ENCODE measurements at regions not wholly inside any gene's neighbourhood (a gene's known extent, or its start where the extent isn't known, plus 50 kb on each side); places are given as distances from the start of the nearest gene placed in this dataset.

- Histone ChIP-seq H3K9me3 (no peaks in the 10 kb centered on the region), H3K27me3 (peaks cover 0 to 20% of the 10 kb centered on the region in 2 donors), H3K27ac (no peak overlapping the region), H3K4me1 (peaks cover 0 to 6% of the 10 kb centered on the region in 2 donors), H3K4me3 (no peak overlapping the region), H3K36me3 (no peaks in the 10 kb centered on the region)
- TF ChIP-seq, protein P1, sequence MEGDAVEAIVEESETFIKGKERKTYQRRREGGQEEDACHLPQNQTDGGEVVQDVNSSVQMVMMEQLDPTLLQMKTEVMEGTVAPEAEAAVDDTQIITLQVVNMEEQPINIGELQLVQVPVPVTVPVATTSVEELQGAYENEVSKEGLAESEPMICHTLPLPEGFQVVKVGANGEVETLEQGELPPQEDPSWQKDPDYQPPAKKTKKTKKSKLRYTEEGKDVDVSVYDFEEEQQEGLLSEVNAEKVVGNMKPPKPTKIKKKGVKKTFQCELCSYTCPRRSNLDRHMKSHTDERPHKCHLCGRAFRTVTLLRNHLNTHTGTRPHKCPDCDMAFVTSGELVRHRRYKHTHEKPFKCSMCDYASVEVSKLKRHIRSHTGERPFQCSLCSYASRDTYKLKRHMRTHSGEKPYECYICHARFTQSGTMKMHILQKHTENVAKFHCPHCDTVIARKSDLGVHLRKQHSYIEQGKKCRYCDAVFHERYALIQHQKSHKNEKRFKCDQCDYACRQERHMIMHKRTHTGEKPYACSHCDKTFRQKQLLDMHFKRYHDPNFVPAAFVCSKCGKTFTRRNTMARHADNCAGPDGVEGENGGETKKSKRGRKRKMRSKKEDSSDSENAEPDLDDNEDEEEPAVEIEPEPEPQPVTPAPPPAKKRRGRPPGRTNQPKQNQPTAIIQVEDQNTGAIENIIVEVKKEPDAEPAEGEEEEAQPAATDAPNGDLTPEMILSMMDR (IDR thresholded peaks at IDR 0.05) = no peak
- intact Hi-C loops (cut with DNase I) = no loop called here
- DNase-seq (no peak), ATAC-seq (no peak)
Observed at GRCh38 chr17:27983853-27984252, 58.6 kb upstream of the NLK start.

GRCh38 chr17:27984404-27984803, 58.1 kb upstream of the NLK start:
- TF ChIP-seq, protein P1 (IDR thresholded peaks at IDR 0.05) = no peak
- Histone ChIP-seq H3K36me3 (no peaks in the 10 kb centered on the region), H3K9me3 (no peaks in the 10 kb centered on the region), H3K27me3 (peaks cover 0 to 20% of the 10 kb centered on the region in 2 donors), H3K27ac (no peak overlapping the region), H3K4me1 (peaks cover 0 to 6% of the 10 kb centered on the region in 2 donors), H3K4me3 (no peak overlapping the region)
- intact Hi-C loops (cut with DNase I) = no loop called here
- DNase-seq (no peak), ATAC-seq (no peak)

GRCh38 chr17:27984816-27985215, 57.7 kb upstream of the NLK start:
- DNase-seq = no peak
- H3K27me3 ChIP-seq = peaks cover 0 to 20% of the 10 kb centered on the region in 2 donors
- intact Hi-C loops (cut with DNase I) = no loop called here
- no peaks in the 10 kb centered on the region for H3K36me3 ChIP-seq
- no peak overlapping the region for H3K4me3 ChIP-seq
- peaks cover 0 to 6% of the 10 kb centered on the region in 2 donors for H3K4me1 ChIP-seq
- TF ChIP-seq, protein P1 (IDR thresholded peaks at IDR 0.05) = no peak
- no peak for ATAC-seq
- H3K9me3 ChIP-seq = no peaks in the 10 kb centered on the region
- H3K27ac ChIP-seq = no peak overlapping the region

DNA sequence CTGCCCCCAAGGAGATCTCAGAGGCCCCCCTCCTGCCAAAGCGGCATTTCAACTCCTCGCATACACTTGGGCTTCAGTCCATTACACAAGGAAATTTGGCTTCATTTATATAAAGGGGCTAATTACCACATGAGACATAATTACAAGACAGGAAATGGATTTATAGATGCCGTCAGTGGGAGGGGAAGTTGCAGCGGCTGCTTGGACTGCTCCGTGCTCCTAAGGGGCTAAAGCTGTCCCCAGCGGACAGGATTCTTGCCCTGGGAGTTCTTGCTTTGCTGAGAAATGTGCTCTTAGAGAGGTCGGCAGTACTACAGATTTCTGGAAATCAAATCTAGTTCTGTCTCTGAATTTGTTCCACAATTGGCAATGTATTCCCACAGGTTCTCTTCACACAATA, 57.2 kb upstream of the NLK start:
- DNase-seq = no peak
- Histone ChIP-seq H3K27ac (no peak overlapping the region), H3K27me3 (peaks cover 0 to 20% of the 10 kb centered on the region in 2 donors), H3K4me3 (no peak overlapping the region), H3K9me3 (no peaks in the 10 kb centered on the region), H3K36me3 (no peaks in the 10 kb centered on the region), H3K4me1 (peaks cover 0 to 6% of the 10 kb centered on the region in 2 donors)
- TF ChIP-seq, protein P1 (IDR thresholded peaks at IDR 0.05) = no peak
- ATAC-seq = no peak
- intact Hi-C loops (cut with DNase I) = no loop called here

GRCh38 chr17:27985736-27986399, 56.6 kb upstream of the NLK start:
- Histone ChIP-seq H3K4me1 (peaks cover 0 to 6% of the 10 kb centered on the region in 2 donors), H3K27ac (no peak overlapping the region), H3K36me3 (no peaks in the 10 kb centered on the region), H3K4me3 (no peak overlapping the region), H3K9me3 (no peaks in the 10 kb centered on the region), H3K27me3 (peaks cover 0 to 20% of the 10 kb centered on the region in 2 donors)
- intact Hi-C loops (cut with DNase I) = no loop called here
- ATAC-seq (no peak), DNase-seq (no peak)
- TF ChIP-seq, protein P1 (IDR thresholded peaks at IDR 0.05) = no peak

All from left lung (tissue), 4 donors.